GM18867 (cell line): ENCODE measurements at regions not wholly inside any gene's neighbourhood (a gene's known extent, or its start where the extent isn't known, plus 50 kb on each side); places are given as distances from the start of the nearest gene placed in this dataset.

Experiments used
- ATAC-seq: cut with Tn5 transposase; IDR thresholded peaks from one replicate; pipeline ENCODE4 v1.9.1; 2021; ENCODE audit warnings: mild to moderate bottlenecking, moderate library complexity; ENCODE audit not compliant: unreplicated experiment

GRCh38 chr7:52712938-52713337 lies 322.5 kb upstream of the POM121L12 start:
- no peak for ATAC-seq

GRCh38 chr7:52711951-52712350 lies 323.5 kb upstream of the POM121L12 start:
- no peak for ATAC-seq

DNA sequence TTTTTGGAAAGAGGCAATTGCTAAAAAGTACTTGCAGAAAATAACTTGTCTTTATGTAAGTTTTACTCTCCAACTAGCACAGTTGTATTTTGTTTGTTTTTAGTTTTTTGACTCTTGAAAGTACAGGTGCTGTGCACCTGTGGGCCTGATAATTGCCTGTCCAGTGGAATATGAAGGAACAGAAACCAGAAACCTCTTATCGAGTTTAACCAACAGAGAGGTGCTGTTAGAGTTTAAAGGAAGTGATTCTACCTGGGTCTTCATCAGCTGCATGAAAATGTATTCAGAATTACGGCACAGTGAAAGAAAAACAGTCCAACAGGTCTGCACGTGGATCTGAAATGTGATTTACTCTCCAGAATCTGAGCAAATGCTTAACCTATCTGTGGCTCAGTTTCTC lies 326.6 kb upstream of the POM121L12 start:
- peak; percentile 65 for ATAC-seq

- no peak for ATAC-seq
Measured at GRCh38 chr7:52705768-52706167, 329.7 kb upstream of the POM121L12 start.

DNA sequence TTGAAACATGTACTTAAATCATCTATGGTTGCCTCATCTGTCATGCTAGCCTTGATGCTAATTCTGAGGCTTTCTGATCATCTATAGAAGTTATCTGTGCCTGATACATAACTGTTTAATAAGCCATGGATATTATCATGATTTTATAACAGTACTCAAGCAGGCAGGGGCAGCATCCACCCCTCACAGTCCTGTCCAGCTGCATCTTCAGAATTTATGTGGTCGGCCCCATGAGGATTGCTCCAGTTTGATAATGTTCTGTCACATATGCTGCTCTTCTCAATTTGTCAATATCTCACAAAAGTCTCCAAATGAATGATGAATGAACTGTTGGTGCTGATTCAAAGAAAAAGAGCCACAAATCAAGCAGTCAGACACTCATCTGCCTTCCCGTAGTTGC lies 335.1 kb upstream of the POM121L12 start:
- no peak for ATAC-seq

DNA sequence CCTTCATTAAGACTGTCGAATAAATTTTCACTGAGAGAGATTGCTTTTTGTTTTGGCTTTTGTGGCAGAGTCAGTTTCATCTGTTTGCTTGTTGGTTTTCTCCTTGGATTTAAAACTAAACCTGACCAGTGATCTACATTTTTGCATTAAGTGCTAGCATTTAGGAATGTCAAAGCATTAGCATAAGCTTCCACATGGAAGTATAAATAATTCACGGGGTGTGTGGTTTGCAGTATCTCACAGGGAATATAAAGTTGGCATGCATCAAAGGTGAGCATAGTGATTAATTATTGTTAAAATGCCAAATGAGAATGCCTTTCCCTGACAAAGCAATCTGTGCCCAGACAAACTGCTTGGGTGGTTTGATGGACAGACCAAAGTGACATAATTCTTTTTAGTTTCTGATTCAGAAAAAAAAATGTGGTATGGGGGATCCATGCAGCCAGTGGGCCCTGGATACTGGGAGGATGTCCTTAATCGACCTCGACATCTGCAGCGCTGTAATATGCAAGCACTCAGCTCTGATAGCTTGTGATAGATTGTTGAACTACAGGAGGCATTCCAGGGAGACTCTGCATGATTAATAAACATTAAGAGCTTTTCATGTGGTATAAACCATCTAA lies 339.3 kb upstream of the POM121L12 start:
- ATAC-seq: no peak

DNA sequence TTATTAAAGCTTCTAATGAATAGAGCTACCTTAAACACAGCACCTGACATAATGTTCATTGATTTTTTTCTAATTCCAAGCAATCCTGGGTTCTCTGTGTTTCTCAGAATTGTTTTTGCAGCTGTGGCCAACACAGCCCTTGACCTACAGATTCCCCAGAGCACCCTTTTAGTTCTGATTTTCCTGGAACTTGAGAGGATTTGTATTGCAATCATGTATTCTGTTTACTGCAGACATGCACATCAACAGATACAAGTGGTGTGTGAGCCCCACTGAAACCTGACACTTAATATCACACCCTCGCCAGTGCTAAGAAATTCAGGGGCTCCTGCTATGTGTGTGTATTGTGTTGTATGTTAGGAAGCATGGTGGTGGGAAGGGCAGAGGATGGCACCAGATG lies 344.2 kb upstream of the POM121L12 start:
- no peak for ATAC-seq

DNA sequence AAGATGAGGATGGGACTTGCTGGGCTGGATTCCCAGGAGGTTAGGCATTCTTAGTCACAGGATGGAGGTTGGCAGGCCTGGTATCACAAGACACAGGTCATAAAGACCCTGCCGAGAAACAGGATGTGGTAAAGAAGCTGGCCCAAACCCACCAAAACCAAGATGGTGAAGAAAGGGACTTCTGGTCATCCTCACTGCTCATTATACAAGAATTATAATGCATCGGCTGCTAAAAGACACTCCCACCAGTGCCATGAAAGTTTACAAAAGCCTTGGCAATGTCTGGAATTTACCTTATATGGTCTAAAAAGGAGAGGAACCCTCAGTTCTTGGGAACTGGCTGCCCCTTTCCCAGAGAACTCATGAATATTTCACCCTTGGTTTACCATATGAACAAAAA lies 345.5 kb upstream of the POM121L12 start:
- ATAC-seq: no peak

GRCh38 chr7:52685333-52685732 lies 350.1 kb upstream of the POM121L12 start:
- ATAC-seq: no peak

DNA sequence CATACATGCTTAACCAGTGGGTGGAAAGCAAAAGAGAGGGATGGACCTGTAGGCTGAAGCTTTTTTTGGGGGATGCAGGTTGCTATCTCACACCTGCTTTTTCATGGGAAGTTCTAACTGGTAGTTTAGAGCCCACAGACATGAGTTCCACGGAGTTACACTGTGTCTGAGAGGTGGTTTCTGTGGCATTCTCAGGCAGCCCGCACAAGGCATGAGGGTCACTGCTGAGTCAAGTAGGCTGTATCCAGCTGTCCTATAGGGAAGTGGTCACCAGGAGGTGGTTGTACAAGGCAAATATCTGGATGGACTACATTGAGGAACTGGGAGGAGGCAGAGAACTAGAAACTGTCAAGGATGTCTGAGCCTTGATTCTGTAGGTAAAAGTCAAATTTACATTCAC lies 351.0 kb upstream of the POM121L12 start:
- ATAC-seq: no peak

DNA sequence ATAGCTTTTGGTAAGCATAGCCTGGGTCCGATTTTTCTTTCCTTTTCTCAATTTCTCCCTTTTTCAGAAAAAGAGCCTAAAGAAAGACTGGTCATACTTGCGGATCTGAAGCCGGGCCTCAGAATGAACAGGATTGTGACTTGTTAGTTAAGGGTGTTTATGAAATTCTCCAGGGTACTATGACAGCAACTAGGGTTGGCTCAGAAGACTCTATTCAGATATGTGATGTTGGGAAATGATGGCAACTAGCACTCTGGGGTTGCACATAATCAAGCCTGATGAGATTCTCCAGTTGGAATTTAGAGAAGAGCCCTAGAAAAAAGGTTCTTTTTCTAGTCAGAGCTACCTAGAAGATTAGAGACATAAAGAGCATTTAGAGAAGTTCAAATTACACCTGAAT lies 352.4 kb upstream of the POM121L12 start:
- ATAC-seq: no peak

- ATAC-seq: no peak
Measured at GRCh38 chr7:52670608-52671225, 364.7 kb upstream of the POM121L12 start.

DNA sequence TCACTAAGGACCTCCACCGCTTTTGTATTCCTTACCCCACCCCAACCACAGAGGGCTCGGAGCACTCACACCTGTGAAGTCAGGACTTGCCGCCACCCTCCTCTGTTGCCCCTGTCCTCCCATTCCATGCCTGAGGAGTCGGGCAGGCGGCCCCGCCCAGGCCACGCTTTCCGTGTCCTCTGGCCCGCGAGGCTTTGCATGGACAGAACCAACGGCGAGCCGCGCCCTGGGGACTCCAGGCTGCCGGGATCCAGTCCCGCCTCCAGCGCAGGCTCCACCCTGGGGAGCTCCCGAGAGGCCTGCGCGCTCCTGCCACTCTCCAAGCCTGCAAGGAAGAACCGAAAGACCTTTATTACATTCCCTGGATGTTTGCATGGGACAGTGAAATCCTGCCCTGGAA lies 366.4 kb upstream of the POM121L12 start:
- no peak for ATAC-seq

GRCh38 chr7:52668435-52668834 lies 367.0 kb upstream of the POM121L12 start:
- ATAC-seq: no peak

DNA sequence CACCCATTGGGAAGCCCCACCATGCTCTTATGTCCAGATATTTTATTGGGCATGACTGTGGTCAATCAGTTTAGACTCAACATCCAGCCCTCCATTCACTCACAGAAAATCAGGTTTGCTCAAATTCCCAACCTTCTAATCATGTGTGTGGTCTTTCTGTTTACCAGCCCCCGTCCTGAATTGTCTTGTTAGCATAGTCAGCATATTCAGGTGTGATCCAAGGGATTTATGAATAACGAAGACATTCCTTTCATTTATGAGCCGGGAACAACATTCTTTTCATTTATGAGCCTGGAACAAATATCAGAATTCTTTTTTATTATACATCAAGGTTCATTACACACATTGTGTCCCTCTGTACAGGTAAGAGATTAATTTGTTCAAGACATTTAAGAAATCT lies 376.3 kb upstream of the POM121L12 start:
- ATAC-seq: no peak

- no peak for ATAC-seq
Measured at GRCh38 chr7:52656098-52656497, 379.3 kb upstream of the POM121L12 start.

DNA sequence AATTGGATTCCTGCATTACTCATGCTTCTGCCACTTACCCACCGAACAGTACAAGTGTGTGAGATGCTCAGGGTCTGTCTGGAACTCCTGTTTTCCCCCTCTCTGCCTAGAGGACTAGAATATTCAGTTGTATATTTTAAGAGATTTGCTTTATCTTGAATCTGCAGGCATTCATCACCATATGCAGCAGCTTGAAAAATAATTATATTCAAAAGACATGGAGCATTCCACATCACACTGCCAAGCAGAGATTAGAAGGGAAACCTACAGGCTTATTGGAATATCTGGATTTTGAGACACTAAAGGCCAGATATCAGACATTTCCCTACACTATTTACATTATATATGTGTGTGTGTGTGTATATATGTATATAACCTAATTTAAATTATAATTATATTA lies 382.8 kb upstream of the POM121L12 start:
- no peak for ATAC-seq

DNA sequence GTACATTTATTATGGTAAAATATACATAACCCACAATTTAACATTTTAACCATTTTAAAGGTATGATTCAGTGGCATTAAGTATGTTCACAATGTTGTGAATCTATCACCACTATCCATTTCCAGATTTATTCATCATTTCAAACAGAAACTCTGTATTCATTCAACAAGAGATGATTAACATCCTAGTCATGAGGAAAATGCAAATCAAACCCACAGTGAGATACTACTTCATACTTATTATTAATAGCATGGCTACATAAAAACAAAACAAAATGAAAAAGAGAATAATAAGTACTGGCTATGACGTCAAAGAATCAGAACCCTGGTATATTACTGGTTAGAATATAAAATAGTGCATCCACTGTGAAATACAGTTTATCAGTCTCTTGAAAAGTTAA lies 386.6 kb upstream of the POM121L12 start:
- ATAC-seq: no peak

DNA sequence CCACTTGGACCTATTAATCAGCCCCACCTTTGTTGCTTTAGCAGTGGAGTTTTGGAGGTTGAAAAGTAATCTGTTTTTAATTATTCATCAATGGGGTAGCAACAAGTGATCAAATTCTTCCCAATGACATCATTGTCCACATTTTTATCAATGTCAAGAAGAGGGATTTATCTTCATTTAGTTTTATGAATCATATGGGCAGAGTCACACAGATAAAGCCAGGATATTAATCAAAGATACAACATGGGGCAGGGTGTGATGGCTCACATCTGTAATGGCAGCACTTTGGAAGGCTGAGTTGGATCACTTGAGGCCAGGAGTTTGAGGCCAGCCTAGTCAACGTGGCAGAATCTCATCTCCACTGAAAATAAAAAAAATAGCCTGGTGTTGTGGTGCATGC lies 388.4 kb upstream of the POM121L12 start:
- no peak for ATAC-seq

- no peak for ATAC-seq
Measured at GRCh38 chr7:52639981-52640380, 395.5 kb upstream of the POM121L12 start.

DNA sequence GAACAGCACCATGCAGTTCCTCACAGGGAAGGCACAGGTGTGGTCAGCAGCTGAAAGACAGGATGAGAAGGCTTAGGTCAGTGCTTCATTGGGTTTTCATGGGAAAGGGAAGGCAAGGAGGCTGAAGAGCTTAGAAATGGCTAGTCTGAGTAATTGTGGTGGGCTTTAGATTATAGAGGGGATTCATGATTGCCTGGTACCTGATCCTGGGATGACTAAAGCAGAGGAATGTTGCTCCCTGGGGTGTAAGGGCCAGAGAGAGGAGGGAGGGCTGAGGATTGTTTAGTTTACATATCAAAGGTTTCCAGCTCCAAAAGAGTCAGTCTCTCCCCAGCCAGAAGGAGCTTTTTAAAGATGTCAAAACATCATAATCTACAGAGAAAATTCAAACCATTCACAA lies 396.3 kb upstream of the POM121L12 start:
- no peak for ATAC-seq

DNA sequence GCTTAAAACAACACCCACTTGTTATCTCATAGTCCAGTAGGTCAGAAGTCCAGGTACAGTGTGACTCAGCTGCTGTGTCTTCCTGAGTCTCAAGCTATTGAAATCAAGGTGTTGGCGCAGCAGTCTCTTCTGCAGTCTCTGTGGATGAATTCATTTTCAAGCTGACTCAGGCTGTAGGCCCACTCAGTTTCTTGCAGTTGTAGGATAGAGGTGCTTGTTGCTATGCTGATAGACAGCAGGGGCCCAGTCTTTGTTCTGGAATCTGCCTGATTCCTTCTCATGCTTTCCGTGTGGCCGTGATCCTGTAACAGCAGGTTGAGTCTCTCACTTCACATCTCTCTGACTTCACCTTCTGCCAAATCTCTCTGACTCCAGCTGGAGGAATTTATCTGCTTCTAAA lies 400.4 kb upstream of the POM121L12 start:
- no peak for ATAC-seq

DNA sequence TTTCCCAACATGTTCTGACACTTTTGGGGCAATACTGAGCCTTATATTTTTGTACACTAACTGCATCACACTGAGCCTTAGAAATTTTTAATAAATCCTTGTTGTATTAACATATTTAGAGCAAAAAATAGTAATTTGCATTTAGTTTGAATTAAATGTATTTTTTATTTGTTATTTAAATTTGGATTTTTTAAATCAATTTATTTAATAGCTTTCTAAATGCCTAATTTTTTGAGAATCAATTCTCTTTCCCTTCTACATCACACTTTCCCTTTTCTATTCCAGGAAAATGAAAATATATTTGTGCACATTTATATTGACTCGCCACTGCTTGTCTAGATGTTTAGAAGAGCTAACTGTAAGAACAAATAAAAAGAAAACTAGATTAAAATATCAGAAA lies 414.6 kb upstream of the POM121L12 start:
- no peak for ATAC-seq
